HG02610 (cell line): ENCODE measurements at regions not wholly inside any gene's neighbourhood (a gene's known extent, or its start where the extent isn't known, plus 50 kb on each side); places are given as distances from the start of the nearest gene placed in this dataset.

Experiments used
- ATAC-seq: cut with Tn5 transposase; IDR thresholded peaks from one replicate; pipeline ENCODE4 v1.9.1; 2021; ENCODE audit warnings: mild to moderate bottlenecking, moderate library complexity; ENCODE audit not compliant: unreplicated experiment

DNA sequence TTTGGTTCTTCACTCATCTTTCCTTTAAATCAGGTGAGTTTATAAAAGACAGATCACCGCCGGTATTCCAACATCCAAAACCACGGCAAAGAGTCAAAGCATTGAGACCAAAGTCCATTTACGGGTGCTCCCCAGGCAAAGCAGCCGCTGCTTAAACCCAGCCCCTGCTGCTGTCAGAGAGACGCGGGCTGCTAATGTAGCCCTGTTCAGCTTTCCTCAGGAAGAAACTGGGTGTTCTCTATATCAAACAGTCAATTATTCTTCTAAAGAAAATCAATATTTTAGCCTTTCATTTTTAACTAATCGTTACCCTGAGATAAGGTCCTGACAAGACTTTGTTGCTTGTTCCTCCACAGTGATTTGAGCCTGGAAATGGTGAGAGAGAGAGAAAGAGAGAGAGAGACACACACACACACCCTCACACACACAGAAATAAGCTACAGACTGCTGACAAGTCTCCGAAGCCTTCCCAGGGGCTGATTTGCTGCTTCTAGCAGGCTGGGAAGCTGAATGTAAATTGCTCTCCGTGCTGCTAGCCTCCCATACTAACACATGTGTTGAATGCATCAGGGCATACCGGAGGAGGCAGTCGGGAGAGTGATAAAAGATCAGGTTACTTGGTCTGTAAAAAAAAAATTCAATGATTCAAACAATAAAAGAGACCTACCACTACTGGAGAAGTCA lies 183.0 kb upstream of the ANK3 start:
- ATAC-seq, result no peak

DNA sequence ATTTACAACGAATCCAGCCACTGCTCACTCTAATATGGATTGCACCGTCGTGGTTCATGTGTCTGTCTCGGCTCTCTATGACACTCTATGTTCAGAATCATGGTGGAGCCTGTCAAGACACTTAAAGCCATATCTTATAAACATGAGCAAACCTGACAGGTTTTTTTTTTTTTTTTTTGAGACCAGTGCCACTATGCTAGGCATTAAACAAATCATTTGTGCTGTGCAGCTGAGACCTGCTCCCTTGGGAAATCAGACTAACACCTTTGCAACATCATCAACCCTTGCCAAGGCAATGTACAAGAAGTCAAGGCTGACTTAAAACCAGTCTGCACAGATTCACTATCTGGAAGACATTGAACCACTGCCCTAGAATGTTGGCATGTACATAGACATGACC lies 181.2 kb upstream of the ANK3 start:
- no peak for ATAC-seq

DNA sequence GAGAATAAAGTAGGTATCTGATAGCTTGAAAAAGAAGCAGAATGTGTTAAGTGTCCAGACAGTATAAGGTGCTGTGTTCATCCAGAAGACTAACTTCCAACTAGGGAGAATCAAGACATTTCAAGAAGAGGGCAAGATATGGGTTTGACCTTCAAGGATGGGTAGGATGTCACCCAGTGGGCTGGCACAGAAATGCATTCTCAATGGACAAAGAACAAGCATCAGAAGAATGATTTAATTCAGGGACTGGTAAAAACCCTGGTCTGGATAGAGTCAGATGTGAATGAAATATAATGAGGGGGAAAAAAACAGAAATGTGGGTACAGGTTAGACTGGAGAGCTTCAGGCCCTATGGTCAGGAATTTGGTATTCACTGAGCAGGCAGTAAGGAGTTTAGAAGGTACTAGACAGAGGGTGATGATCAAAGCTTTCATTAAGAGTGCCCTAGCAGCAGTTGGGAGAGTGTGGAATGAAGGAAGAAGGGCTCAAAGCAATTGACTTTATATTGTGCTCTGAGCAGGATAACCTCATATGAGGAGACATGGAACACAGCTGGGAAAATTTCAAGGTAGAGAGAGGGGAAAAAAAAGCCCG lies 180.7 kb upstream of the ANK3 start:
- ATAC-seq, result no peak

DNA sequence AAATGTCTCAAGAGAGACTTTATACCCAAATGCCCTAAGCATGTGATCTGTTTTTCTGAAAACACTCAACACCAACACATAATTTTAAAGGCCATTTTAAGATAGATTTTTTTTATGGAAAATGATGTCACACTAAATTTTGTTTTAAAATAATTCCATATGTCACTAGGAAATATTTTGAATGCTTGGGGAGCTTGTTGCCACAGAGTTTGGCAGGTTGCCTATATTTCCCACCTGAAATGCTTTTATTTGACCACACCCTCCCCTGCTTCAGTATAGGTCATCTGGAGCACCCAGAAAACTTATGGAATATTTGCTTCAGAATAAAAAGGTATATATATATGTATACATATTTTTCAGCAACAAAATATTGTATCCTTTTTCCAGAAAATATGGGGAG lies 180.0 kb upstream of the ANK3 start:
- no peak for ATAC-seq

DNA sequence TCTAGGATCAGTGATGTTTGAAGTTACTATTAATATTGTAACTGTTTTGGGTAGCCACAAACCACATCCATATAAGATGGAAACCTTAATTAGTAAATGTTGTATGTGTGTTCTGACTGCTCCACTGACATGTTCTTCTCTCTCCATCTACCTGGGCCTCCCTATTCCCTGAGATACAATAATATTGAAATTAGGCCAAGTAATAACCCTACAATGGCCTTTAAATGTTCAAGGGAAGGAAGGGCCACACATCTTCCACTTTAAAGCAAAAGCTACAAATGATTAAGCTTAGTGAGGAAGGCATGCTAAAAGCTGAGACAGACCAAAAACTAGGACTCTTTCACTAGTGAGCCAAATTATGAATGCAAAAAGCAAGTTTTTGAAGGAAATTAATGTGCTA lies 176.4 kb upstream of the ANK3 start:
- peak; percentile 68 for ATAC-seq

DNA sequence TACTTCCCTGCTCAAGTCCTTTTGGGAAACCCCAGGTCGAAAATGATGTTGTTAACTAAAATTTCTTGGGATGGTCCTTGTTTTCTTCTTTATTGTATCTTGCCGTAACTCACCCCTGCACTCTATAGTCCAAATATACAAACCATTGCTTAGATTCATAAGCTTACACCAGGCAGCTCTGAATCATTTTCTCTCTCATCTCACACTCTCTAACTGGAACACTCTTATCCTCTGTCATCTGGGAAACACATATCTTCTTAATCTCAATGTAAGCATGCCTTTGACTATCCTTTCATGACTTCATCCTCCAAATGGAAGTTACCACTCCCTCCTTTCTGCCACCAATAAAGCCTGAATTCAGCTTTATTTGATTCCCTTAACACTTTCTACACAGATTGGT lies 175.8 kb upstream of the ANK3 start:
- ATAC-seq, result no peak

DNA sequence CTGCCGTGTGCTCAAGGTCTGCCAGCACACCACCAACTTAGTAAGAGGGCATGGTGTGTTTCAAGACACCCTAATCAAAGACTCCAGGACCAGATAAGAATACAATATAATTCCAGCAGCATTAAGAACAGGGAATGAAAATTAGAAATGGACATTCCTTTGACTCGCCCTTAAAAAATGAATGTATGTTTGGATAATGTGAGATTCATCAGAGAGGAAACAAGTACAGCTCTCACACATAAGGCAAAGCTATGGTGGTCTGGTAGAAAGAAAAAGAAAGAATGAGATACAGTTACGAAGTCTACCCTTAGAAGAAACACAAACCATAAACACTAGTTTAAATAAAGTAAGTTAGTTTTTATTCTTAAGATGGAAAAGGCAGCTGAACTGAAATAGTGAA lies 174.8 kb upstream of the ANK3 start:
- no peak for ATAC-seq

DNA sequence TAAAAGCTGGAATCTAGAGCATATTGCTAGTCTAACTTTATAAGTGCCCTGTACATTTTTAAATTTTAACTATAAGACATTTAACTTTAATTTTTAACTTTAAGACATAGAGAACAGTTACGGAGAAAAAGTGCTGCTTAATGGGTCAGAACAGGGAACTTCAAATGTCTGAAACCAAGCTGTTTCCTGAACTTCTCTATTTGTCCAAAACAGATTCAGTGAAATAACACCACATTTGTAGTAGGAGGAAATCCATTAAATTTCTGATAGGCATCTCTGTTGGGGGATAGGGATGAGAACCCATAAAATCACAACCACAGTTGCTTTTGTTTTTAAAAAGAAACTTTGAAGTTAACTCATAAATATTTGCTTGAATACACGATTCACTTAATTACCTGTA lies 170.8 kb upstream of the ANK3 start:
- no peak for ATAC-seq

DNA sequence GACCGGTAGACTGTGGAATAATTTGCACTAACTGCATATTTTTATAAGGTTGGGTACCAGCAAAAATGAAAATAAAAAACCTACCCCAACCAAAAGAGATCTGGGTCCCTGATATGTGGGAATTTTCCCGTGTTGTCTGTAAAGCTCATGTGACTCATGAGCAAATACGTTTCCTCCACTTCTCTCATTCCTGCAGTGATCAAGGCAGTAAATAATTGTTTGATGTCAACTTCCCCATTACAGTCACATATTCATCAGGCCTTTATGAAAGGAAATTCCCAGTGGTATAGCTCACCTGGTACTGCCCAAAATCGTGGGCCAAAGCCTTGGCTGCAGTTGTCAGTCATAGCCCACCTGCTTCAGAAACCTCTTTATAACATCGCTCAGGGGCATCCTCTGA lies 166.0 kb upstream of the ANK3 start:
- no peak for ATAC-seq

DNA sequence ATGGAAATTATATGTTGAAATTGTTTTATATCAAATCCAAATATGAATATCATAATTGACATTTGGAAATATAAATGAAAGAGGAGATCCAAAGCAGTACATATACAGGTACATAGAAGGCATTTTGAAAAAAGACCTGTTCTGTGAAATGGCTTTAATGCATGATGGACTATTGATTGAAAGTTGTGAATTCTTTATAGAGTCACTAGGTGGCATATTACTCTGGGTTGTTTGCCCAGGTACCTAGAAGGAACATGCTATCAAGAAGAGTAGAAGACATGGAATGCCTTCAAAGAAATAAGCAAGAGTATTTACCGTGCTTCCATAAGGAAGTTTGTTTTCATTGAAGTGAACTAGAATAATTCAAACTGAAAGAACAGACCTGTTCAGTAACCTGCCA lies 160.0 kb upstream of the ANK3 start:
- no peak for ATAC-seq

DNA sequence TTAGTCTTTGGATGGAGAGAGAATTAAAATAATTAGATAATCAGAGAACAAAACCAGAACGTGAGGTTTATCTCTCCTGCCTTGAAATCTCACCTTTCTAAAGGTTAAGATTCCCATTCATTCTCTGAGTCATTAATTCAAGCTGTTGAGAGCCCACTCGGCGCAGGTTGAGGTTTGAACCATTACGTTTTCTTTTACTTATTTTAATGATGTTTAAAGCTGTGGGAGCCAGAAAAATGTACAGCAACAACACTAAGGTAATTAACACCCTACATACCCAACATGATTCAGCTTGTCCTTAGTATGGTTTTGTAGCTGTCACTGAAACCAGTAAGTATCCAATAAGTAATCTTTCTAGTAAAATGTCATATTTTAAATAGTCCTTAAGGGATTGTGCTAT lies 153.0 kb upstream of the ANK3 start:
- ATAC-seq, result no peak

DNA sequence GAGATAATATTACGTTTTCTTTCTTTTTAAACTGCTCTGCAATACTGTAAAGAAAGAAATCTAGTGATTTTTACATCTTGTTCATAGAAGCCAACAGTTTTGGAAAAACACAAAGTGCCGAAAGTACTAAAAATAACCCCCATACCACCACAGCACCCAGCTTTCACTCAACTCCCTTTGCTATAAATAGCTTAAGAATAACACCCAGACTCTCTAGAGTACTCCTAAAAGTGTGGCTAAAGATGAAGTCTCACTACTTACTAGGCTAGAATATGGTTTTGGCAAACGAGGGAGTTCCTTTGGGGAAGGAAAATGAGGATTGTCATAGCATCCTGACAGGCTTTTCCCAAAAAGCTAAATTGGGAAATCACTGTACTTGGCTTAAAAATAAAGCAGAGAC lies 151.8 kb upstream of the ANK3 start:
- ATAC-seq, result no peak

DNA sequence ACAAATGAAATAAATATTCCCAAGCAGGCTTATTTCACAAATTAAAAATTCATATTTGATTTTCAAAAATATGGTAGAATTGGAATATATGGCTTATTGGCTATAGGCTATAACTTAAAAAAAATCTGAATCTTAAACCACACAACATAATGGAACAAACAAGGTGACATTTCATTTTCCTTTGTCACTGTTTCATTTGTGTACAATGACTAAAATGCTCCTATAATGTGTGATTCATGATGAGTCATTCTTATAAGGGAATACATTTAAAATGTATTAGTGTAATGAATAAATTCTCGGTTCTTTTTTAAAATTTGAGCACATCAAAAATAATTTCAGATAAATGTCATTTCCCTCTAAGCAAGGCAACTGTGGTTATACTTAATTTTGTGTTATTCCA lies 148.0 kb upstream of the ANK3 start:
- ATAC-seq, result no peak

DNA sequence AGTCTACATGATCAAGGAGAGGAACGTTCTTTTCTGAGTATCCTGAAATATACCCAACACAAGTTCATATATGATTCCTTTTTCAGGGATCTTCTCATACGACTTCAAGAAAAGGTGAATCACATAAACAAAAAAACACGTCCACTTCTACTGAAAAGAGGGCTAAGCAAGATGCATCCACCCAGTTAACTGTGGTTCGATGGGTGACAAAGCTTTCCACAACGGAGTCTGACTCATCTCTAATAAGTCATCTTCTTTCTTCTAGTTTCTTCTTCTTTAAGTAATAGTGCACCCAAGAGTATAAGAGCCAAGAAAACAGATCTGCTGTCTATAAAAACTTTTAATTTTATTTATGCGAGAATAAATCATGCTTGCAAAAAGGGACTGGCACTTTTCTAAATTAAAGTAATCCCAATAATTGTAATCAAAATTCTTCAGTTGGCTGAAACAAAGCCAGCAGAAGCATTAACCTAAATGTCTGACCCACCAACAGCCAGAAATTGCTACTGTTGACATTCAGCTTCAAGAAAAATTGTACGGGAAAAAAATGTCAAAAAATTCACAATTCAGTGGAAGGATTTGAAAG lies 146.9 kb upstream of the ANK3 start:
- no peak for ATAC-seq

DNA sequence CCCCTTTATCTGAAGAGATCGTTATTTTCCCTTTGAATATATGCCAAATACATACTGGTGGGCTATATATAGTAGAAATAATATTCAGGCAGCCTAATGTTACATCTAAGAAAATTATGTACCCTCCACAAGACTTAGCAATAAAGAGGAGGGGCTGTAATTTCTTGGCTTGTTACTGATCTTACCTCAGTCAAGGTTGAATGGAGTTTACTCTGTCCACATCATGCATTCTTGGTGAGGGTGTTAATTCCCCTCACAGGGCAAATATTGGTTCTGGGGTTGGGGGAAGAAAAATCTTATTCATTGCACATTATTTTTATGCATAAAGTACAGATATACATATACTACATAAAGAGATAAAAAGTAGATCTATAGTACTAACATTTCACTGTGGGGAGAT lies 145.8 kb upstream of the ANK3 start:
- ATAC-seq, result peak; percentile 34

DNA sequence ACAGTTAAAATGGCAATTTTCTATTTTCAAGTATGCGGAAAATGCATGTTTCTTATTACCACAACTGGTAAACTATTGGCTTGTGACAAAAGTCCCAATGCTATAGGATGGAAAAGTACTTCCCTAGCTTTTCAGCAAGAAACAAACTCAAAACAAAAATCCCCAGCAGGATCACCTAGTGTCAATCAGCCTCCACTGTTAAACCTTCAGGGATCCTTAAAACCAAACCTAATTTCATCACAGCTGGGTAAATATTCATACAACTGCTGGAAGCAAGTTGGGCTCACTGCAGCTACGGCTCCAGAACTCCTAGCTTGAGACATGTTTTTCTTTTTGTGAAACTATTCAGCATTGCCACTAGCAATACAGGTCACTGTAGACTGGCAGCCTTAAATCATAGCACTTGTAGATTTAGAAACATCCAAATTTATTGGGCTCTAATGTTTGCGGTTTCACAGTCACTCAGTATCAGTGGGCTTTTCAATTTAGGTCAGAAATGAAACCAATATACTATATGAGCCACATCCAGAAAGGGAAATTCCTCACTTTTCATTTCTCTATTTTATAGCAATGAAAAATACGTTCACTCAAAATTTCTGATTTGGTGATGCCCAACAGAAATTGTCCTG lies 145.2 kb upstream of the ANK3 start:
- ATAC-seq, result peak; percentile 76

DNA sequence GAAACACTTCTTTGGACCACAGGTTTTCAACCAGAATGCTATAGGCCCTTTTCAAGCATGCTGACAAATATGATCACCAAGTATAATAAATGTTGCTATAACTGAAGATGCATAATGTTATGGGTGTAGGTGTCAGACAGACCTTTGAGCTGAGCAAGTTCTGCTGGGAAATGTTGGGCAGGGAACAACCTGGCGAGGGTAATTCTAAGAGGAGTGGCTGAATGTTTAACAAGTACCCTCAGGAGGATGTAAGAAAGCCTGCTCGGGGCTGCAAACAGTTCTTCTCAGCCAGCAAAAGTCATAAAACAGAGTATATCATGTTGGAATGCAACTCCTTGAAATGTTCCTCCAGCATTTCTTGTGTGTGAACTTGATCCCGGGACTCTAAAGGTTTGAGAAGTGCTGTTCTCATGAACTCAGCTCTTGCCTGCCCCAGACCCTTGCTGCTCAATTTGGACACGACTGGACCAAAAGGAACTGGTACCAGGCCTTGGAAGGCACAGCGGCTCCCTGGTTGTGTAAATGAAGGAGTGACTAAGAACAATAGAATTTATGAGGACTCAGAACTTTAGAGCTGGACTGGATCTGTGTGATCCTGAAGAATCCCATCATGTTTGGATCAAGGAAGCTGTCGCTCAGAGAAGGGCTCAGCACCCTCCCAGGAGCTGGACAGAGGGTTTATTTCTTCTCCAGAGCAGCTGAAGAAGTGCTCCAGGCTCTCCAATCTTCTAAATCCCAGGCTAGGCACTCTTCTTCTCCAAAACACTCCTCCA lies 143.2 kb upstream of the ANK3 start:
- no peak for ATAC-seq

DNA sequence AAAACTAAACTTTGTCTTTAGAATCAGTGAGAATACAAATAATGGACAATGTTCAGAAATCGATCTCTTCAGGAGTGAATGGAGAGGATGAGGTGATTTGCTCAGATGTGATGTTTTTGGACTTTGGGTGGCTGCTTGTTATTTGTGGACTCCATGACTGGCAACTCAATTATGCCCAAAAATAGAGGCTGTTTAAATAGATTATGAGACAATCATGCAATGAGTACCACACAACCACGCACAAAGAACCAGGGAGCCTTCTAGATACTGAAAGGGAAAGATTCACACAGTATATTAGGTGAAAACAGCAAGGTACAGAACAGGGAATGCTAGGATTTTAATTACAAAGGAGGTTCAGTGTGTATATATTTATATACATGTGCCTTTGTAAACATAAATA lies 141.3 kb upstream of the ANK3 start:
- ATAC-seq, result no peak

DNA sequence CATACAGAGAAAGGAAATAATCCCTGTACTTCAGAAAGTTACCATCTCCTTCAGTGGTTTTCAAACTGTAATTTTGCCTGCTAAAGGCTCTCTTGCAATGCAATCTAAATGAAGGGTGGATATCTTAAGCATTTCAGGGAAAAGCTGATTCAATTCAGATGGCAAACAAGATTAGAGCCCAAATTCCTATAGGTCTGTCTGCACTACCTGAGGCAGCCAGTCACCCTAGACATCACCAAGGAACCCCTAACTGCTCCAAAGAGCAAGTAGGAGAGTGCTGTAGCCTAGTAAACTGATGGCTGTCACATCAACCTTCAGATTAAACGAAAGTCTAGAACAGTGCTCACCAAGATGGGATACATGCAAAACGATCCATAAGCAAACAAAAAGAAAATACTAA lies 138.0 kb upstream of the ANK3 start:
- ATAC-seq, result no peak

DNA sequence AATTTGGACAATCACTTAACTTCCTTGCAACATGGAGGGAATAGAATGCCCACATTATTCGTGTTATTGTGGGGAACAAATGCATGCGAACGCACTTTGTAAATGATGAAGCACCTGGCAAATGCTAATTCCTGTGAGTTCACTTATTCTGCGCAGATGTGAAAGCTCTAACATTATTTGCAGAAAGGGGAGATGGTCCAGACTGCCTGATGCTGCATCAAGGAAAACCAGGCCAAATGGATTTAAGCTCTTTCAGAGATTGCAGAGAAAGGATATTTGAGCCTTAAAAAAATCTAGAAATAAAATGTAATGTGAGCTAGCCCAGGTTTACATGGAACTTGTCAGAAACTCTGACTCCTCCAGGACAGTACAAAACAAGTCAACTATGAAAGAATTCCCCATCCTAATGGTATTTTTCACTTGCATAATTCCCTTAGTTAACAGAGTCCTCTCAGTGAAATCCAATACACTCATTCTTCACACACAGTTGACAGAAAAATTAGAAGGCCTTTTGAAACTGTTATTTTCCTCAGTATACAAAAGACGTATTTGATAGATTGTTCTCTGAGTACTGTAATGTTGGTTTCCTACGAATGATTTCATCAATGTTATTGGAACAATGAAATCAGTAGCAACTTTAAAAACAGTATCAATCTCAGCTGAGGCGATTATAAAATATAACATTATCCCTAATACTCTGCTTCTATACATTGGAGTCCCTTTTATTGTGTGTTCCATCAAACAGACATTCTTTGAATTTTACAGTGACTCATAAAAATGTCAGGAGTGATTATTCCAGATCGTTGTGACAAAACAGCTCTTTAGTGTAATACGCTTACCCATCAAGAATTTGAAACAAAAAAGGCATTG lies 136.3 kb upstream of the ANK3 start:
- no peak for ATAC-seq

DNA sequence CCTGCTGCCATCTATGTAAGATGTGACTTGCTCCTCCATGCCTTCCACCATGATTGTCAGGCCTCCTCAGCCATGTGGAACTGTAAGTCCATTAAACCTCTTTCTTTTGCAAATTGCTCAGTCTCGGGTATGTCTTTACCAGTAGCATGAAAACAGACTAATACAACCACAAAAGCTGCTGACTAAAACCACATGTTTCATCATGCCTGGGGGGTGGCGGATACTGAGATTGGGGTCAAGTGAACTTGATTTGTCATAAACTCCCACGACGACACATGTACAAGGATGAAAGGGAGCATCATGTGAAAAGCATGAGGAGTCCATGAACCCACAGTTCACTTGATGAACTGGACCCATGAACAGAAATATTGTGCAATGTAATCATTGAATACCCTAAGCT lies 134.9 kb upstream of the ANK3 start:
- ATAC-seq, result no peak
